ENCODE measurements at regions not wholly inside any gene's neighbourhood (a gene's known extent, or its start where the extent isn't known, plus 50 kb on each side); places are given as distances from the start of the nearest gene placed in this dataset.

GRCh38 chr14:50038398-50039119, 77.8 kb downstream of the VCPKMT start:
- Histone ChIP-seq H3K27ac (peak overlapping the region in 1 of 2 donors; percentile 7), H3K27me3 (replicated peaks; ENCODE audit: insufficient read depth) (no peaks in the 10 kb centered on the region), H3K4me1 (ENCODE audit: control insufficient read depth in 1 of 2, low read depth in 2 of 2) (peaks cover 17 to 24% of the 10 kb centered on the region in 2 donors), H3K4me3 (no peak overlapping the region), H3K36me3 (no peaks in the 10 kb centered on the region), H3K9me3 (no peaks in the 10 kb centered on the region)
- no peak for TF ChIP-seq CTCF (IDR thresholded peaks at IDR 0.05)
- peak; percentile 19 for DNase-seq (ENCODE audit: low spot score)
- ATAC-seq (ENCODE audit: insufficient number of reproducible peaks, low FRiP score, low read depth) = peak; percentile 56

GRCh38 chr14:50039120-50039517, 77.3 kb downstream of the VCPKMT start:
- Histone ChIP-seq H3K27me3 (replicated peaks; ENCODE audit: insufficient read depth) (no peaks in the 10 kb centered on the region), H3K36me3 (no peaks in the 10 kb centered on the region), H3K4me3 (no peak overlapping the region), H3K27ac (peak overlapping the region in 1 of 2 donors; percentile 7), H3K4me1 (ENCODE audit: control insufficient read depth in 1 of 2, low read depth in 2 of 2) (peaks cover 23 to 30% of the 10 kb centered on the region in 2 donors), H3K9me3 (no peaks in the 10 kb centered on the region)
- DNase-seq (ENCODE audit: low spot score) (no peak), ATAC-seq (ENCODE audit: insufficient number of reproducible peaks, low FRiP score, low read depth) (no peak)
- no peak for TF ChIP-seq CTCF (IDR thresholded peaks at IDR 0.05)

GRCh38 chr14:50039734-50040400, 76.5 kb downstream of the VCPKMT start:
- no peaks in the 10 kb centered on the region for H3K9me3 ChIP-seq
- H3K27ac ChIP-seq = peak overlapping the region; percentile 13 to 43
- peaks cover 30 to 37% of the 10 kb centered on the region in 2 donors for H3K4me1 ChIP-seq (ENCODE audit: control insufficient read depth in 1 of 2, low read depth in 2 of 2)
- ATAC-seq (ENCODE audit: insufficient number of reproducible peaks, low FRiP score, low read depth) (no peak), DNase-seq (ENCODE audit: low spot score) (no peak)
- H3K27me3 ChIP-seq (replicated peaks; ENCODE audit: insufficient read depth) = no peaks in the 10 kb centered on the region
- H3K36me3 ChIP-seq = no peaks in the 10 kb centered on the region
- no peak overlapping the region for H3K4me3 ChIP-seq
- no peak for TF ChIP-seq CTCF (IDR thresholded peaks at IDR 0.05)

GRCh38 chr14:50040401-50040775, 76.0 kb downstream of the VCPKMT start:
- Histone ChIP-seq H3K27me3 (replicated peaks; ENCODE audit: insufficient read depth) (no peaks in the 10 kb centered on the region), H3K27ac (peak overlapping the region; percentile 13 to 43), H3K9me3 (no peaks in the 10 kb centered on the region), H3K4me1 (ENCODE audit: control insufficient read depth in 1 of 2, low read depth in 2 of 2) (peaks cover 32 to 41% of the 10 kb centered on the region in 2 donors), H3K36me3 (no peaks in the 10 kb centered on the region), H3K4me3 (no peak overlapping the region)
- no peak for TF ChIP-seq CTCF (IDR thresholded peaks at IDR 0.05)
- DNase-seq (ENCODE audit: low spot score) (no peak), ATAC-seq (ENCODE audit: insufficient number of reproducible peaks, low FRiP score, low read depth) (no peak)

- no peaks in the 10 kb centered on the region for H3K36me3 ChIP-seq
- DNase-seq (ENCODE audit: low spot score) = no peak
- no peak overlapping the region for H3K4me3 ChIP-seq
- H3K4me1 ChIP-seq (ENCODE audit: control insufficient read depth in 1 of 2, low read depth in 2 of 2) = peaks cover 36 to 43% of the 10 kb centered on the region in 2 donors
- H3K9me3 ChIP-seq = no peaks in the 10 kb centered on the region
- H3K27ac ChIP-seq = peak overlapping the region in 1 of 2 donors; percentile 43
- no peaks in the 10 kb centered on the region for H3K27me3 ChIP-seq (replicated peaks; ENCODE audit: insufficient read depth)
- ATAC-seq (ENCODE audit: insufficient number of reproducible peaks, low FRiP score, low read depth) = no peak
- TF ChIP-seq CTCF (IDR thresholded peaks at IDR 0.05) = no peak
These were observed 75.4 kb downstream of the VCPKMT start for GRCh38 chr14:50040895-50041465.
